ENCODE measurements at regions not wholly inside any gene's neighbourhood (a gene's known extent, or its start where the extent isn't known, plus 50 kb on each side); places are given as distances from the start of the nearest gene placed in this dataset.

- no peak for TF ChIP-seq POLR2A (IDR thresholded peaks at IDR 0.05)
- no peak for TF ChIP-seq CTCF (IDR thresholded peaks at IDR 0.05)
These were observed 142.5 kb upstream of the SP8 start for GRCh38 chr7:20929199-20929598.
